A673 (cell line): ENCODE measurements at regions not wholly inside any gene's neighbourhood (a gene's known extent, or its start where the extent isn't known, plus 50 kb on each side); places are given as distances from the start of the nearest gene placed in this dataset.

ENCODE experiments used
- BruUV-seq: library from RNA; stranded (reverse); fragments of 400-500 nt; replicated peaks from 2 replicates; lab custom pipeline; 2021; lab: Mats Ljungman, UMichigan
- CTCF ChIA-PET: fragments of 300-600 bp; sonication (Branson Sonifier 250); formaldehyde crosslinking; loops from one replicate; lab custom pipeline; 2022; ENCODE audit warnings: antibody characterized with exemption; lab: Charles Lee
- POLR2A ChIA-PET: fragments of 300-600 bp; sonication (Branson Sonifier 250); formaldehyde crosslinking; loops from one replicate; lab custom pipeline; 2022; ENCODE audit warnings: antibody characterized with exemption; ENCODE audit not compliant: low non-redundant PET; lab: Charles Lee
- DNase-seq: peaks from one replicate; pipeline ENCODE4 v3.0.0-alpha.2; 2015; ENCODE audit warnings: low spot score
- H3K27ac ChIP-seq: fragments of 200-600 bp; sonication (generic); 2 replicates; pipeline ENCODE4 v1.5.1; 2016; ENCODE audit warnings: mixed run types, low read depth, mild to moderate bottlenecking, mixed read lengths, antibody characterized with exemption, low read length; ENCODE audit not compliant: poor library complexity, severe bottlenecking
- H3K27me3 ChIP-seq: fragments of 200-600 bp; sonication (generic); replicated peaks from 2 replicates; pipeline ENCODE4 v1.6.1; 2017; ENCODE audit warnings: mixed run types, low read depth, mild to moderate bottlenecking, mixed read lengths, antibody characterized with exemption, low read length; ENCODE audit not compliant: insufficient read depth, poor library complexity
- H3K36me3 ChIP-seq: fragments of 200-600 bp; sonication (generic); 2 replicates; pipeline ENCODE4 v1.6.1; 2016; ENCODE audit warnings: mixed run types, mild to moderate bottlenecking, mixed read lengths, antibody characterized with exemption, low read length; ENCODE audit not compliant: insufficient read depth, poor library complexity, severe bottlenecking
- H3K4me1 ChIP-seq: fragments of 200-600 bp; sonication (generic); 2 replicates; pipeline ENCODE4 v1.6.1; 2017; ENCODE audit warnings: mixed run types, mild to moderate bottlenecking, mixed read lengths, antibody characterized with exemption, low read length; ENCODE audit not compliant: insufficient read depth, poor library complexity, severe bottlenecking
- H3K4me3 ChIP-seq: fragments of 200-600 bp; sonication (generic); 2 replicates; pipeline ENCODE4 v1.5.1; 2016; ENCODE audit warnings: low read depth, mixed run types, mild to moderate bottlenecking, mixed read lengths, low read length; ENCODE audit not compliant: poor library complexity, severe bottlenecking
- H3K9me3 ChIP-seq: fragments of 200-600 bp; sonication (generic); 2 replicates; pipeline ENCODE4 v1.6.1; 2016; ENCODE audit warnings: mixed run types, low read depth, mild to moderate bottlenecking, mixed read lengths, antibody characterized with exemption, low read length; ENCODE audit not compliant: poor library complexity, severe bottlenecking
- EZH2 ChIP-seq: fragments of 200-600 bp; sonication (generic); IDR thresholded peaks from 2 replicates; pipeline ENCODE4 v1.6.1; 2017; ENCODE audit warnings: borderline replicate concordance, low read depth, mild to moderate bottlenecking, mixed read lengths, antibody characterized with exemption, low read length; ENCODE audit not compliant: poor library complexity, severe bottlenecking
- intact Hi-C: fragments of 100-400 bp; cut with micrococcal nuclease; formaldehyde crosslinking; loops from one replicate; pipeline ENCODE4 v1.10.0; 2022; ENCODE audit not compliant: unreplicated experiment
- TF ChIP-seq, protein P1 (sequence below): fragments of 300-800, 200-600 bp; sonication (generic); conservative IDR thresholded peaks from 2 replicates; pipeline ENCODE4 v1.5.1; 2017; ENCODE audit warnings: low read depth, mild to moderate bottlenecking, antibody characterized with exemption, low read length, moderate library complexity, mixed read lengths

DNA sequence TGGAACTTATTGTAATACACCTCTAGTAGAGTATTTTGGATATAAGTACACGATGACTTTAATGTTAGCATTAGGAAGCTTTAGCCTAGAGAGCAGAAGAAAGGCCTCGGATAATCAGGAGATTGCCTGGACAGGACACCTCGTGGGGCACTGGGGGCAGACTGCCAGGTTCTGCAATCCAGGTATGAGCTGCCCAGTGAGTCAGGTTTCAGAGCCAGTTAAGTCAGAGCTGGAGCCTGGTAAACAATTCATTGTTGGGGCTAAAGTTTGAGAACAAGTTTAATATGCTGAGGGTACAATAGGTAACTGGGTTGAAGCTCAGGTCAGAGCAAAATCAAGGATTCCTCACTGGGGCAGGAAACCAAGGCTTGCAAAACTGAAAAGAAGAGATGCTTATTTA is 107.4 kb downstream of the RERGL start:
- Histone ChIP-seq H3K9me3 (no peaks in the 10 kb centered on the region), H3K27me3 (no peaks in the 10 kb centered on the region), H3K4me3 (no peak overlapping the region), H3K36me3 (no peaks in the 10 kb centered on the region), H3K27ac (no peak overlapping the region), H3K4me1 (no peaks in the 10 kb centered on the region)
- intact Hi-C loops: no loop called here
- DNase-seq: no peak
- TF ChIP-seq, protein P1, sequence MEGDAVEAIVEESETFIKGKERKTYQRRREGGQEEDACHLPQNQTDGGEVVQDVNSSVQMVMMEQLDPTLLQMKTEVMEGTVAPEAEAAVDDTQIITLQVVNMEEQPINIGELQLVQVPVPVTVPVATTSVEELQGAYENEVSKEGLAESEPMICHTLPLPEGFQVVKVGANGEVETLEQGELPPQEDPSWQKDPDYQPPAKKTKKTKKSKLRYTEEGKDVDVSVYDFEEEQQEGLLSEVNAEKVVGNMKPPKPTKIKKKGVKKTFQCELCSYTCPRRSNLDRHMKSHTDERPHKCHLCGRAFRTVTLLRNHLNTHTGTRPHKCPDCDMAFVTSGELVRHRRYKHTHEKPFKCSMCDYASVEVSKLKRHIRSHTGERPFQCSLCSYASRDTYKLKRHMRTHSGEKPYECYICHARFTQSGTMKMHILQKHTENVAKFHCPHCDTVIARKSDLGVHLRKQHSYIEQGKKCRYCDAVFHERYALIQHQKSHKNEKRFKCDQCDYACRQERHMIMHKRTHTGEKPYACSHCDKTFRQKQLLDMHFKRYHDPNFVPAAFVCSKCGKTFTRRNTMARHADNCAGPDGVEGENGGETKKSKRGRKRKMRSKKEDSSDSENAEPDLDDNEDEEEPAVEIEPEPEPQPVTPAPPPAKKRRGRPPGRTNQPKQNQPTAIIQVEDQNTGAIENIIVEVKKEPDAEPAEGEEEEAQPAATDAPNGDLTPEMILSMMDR: no peak
- POLR2A ChIA-PET: no interaction called here
- CTCF ChIA-PET: interaction anchor here (0.6 kb wide), 1 partner anchor 9 kb away, joined by 3 read pairs; no protein-coding TSS in a partner anchor
- no TSS peak for BruUV-seq

DNA sequence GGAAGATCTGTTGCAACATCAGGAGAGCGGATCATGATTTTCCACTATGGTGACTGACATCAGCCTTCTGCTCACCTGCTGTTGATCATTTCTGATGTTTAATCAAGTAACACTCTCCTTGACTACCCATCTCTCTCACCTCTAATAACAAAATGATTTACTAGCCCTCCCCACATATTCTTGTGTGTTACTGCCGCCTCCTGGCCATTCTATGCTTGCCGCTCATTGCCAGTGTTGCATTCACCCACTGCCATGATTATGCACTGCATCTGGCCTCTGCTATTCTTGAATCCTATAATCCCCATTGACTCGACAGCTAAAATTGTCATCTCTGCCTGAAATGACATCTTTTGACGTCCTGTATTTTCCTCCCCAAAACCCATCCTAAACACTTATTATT is 113.8 kb downstream of the RERGL start:
- H3K27ac ChIP-seq: no peak overlapping the region
- no TSS peak for BruUV-seq
- ChIA-PET POLR2A (no interaction called here), CTCF (no interaction called here)
- intact Hi-C loops: loop anchor here (10.0 kb wide), 1 partner anchor 1031 kb away; no protein-coding TSS in a partner anchor
- TF ChIP-seq, protein P1: peak; percentile 70
- no peak for TF ChIP-seq EZH2
- H3K36me3 ChIP-seq: no peaks in the 10 kb centered on the region
- peak; percentile 63 for DNase-seq
- no peaks in the 10 kb centered on the region for H3K9me3 ChIP-seq
- no peak overlapping the region for H3K4me3 ChIP-seq
- H3K27me3 ChIP-seq: no peaks in the 10 kb centered on the region
- no peaks in the 10 kb centered on the region for H3K4me1 ChIP-seq

DNA sequence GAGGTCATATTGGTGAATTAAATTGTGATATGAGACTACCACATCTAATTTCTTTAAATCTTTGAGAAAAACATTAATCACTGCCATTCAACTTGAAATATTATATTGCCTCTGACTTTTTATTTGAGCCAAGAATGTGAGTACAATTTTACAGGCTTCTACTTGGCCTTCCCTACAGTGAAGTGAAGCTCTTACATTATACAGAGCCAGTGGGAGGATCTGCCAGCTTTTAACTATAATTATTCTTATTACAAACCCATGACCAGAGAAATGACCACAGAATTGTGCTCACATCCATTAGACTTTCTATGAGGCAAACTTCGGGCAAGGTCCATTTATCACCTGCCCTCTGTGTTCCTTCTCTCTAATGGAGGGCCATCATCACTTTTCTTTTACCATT is 114.2 kb downstream of the RERGL start:
- POLR2A ChIA-PET: no interaction called here
- TF ChIP-seq EZH2: no peak
- TF ChIP-seq, protein P1: no peak
- Histone ChIP-seq H3K36me3 (no peaks in the 10 kb centered on the region), H3K4me3 (no peak overlapping the region), H3K4me1 (no peaks in the 10 kb centered on the region), H3K27me3 (no peaks in the 10 kb centered on the region), H3K9me3 (no peaks in the 10 kb centered on the region), H3K27ac (no peak overlapping the region)
- no TSS peak for BruUV-seq
- DNase-seq: no peak
- intact Hi-C loops: loop anchor here (10.0 kb wide), 1 partner anchor 1031 kb away; no protein-coding TSS in a partner anchor
- CTCF ChIA-PET: no interaction called here
